IMR-90 (cell line): ENCODE measurements at regions not wholly inside any gene's neighbourhood (a gene's known extent, or its start where the extent isn't known, plus 50 kb on each side); places are given as distances from the start of the nearest gene placed in this dataset.

Experiments
- ATAC-seq: fragments of 200-7000 bp; cut with Tn5 transposase; 2 replicates; pipeline ENCODE4 v1.9.1; 2020; ENCODE audit warnings: low read depth, mild to moderate bottlenecking, moderate library complexity
- BruUV-seq: library from RNA; stranded (reverse); fragments of 400-500 nt; replicated peaks from 2 replicates; lab custom pipeline; 2021; lab: Mats Ljungman, UMichigan
- CTCF ChIA-PET: fragments of 300-600 bp; formaldehyde crosslinking; extraction: SDS; loops from one replicate; lab custom pipeline; 2021; ENCODE audit warnings: antibody characterized with exemption; lab: Yijun Ruan, JAX
- POLR2A ChIA-PET: fragments of 300-600 bp; sonication (Branson Sonifier 250); formaldehyde crosslinking; loops from one replicate; lab custom pipeline; 2022; ENCODE audit warnings: antibody characterized with exemption; ENCODE audit not compliant: unreplicated experiment; lab: Charles Lee
- DNase-seq: peaks from one replicate; pipeline ENCODE4 v3.0.0; 2013
- H2AFZ ChIP-seq: replicated peaks from 2 replicates; pipeline ENCODE3; 2013; ENCODE audit warnings: low read length, mild to moderate bottlenecking; ENCODE audit not compliant: poor library complexity
- H2AK5ac ChIP-seq: 2 replicates; pipeline ENCODE4 v1.6.1; 2013; ENCODE audit warnings: low read depth, low read length, inconsistent platforms
- H2AK9ac ChIP-seq: replicated peaks from 2 replicates; pipeline ENCODE3; 2013; ENCODE audit warnings: mild to moderate bottlenecking, low read depth, low read length, moderate library complexity; ENCODE audit not compliant: poor library complexity
- H2BK120ac ChIP-seq: 2 replicates; pipeline ENCODE4 v1.6.1; 2013; ENCODE audit warnings: low read depth, low read length, inconsistent platforms
- H2BK15ac ChIP-seq: 3 replicates; pipeline ENCODE4 v1.6.1; 2013; ENCODE audit warnings: low read depth, low read length, inconsistent platforms
- H2BK20ac ChIP-seq: 2 replicates; pipeline ENCODE4 v1.6.1; 2013; ENCODE audit warnings: low read depth, mild to moderate bottlenecking, inconsistent platforms, low read length, moderate library complexity
- H2BK5ac ChIP-seq: 2 replicates; pipeline ENCODE4 v1.6.1; 2013; ENCODE audit warnings: mild to moderate bottlenecking, low read depth, low read length, inconsistent platforms; ENCODE audit not compliant: poor library complexity, severe bottlenecking
- H3K14ac ChIP-seq: replicated peaks from 2 replicates; pipeline ENCODE4 v1.6.1; 2013; ENCODE audit warnings: low read depth, low read length, inconsistent platforms
- H3K18ac ChIP-seq: 2 replicates; pipeline ENCODE4 v1.6.1; 2013; ENCODE audit warnings: low read depth, low read length, control low read depth
- H3K23ac ChIP-seq: 2 replicates; pipeline ENCODE4 v1.6.1; 2013; ENCODE audit warnings: low read depth, low read length, inconsistent platforms
- H3K27ac ChIP-seq: 2 replicates; pipeline ENCODE4 v1.5.1; 2013; ENCODE audit warnings: mild to moderate bottlenecking, control low read depth, low read length; ENCODE audit not compliant: insufficient read depth
- H3K27me3 ChIP-seq: 2 replicates; pipeline ENCODE4 v1.6.1; 2013; ENCODE audit warnings: low read length; ENCODE audit not compliant: control insufficient read depth, insufficient read depth
- H3K36me3 ChIP-seq: 2 replicates; pipeline ENCODE4 v1.6.1; 2013; ENCODE audit warnings: low read length, mixed read lengths; ENCODE audit not compliant: control insufficient read depth, insufficient read depth
- H3K4ac ChIP-seq: 2 replicates; pipeline ENCODE4 v1.6.1; 2013; ENCODE audit warnings: low read depth, low read length, inconsistent platforms
- H3K4me1 ChIP-seq: 2 replicates; pipeline ENCODE4 v1.6.1; 2013; ENCODE audit warnings: low read length, mixed read lengths; ENCODE audit not compliant: control insufficient read depth, insufficient read depth
- H3K4me2 ChIP-seq: 2 replicates; pipeline ENCODE4 v1.6.1; 2013; ENCODE audit warnings: low read depth, mild to moderate bottlenecking, control low read depth, low read length, moderate library complexity
- H3K4me3 ChIP-seq: 2 replicates; pipeline ENCODE4 v1.5.1; 2013; ENCODE audit warnings: low read depth, mild to moderate bottlenecking, control low read depth, low read length, moderate library complexity; ENCODE audit not compliant: insufficient read depth
- H3K56ac ChIP-seq: 2 replicates; pipeline ENCODE4 v1.6.1; 2013; ENCODE audit warnings: low read length, inconsistent platforms; ENCODE audit not compliant: insufficient read depth; ENCODE audit errors: extremely low read depth
- H3K79me1 ChIP-seq, 2 experiments: 2 replicates each; pipeline ENCODE4 v1.6.1; 2013; ENCODE audit warnings: low read length in 2 of 2, inconsistent platforms in 1 of 2, low read depth in 1 of 2
- H3K9ac ChIP-seq: 2 replicates; pipeline ENCODE4 v1.6.1; 2013; ENCODE audit warnings: low read depth, low read length, control low read depth
- H3K9me1 ChIP-seq: 2 replicates; pipeline ENCODE4 v1.6.1; 2013; ENCODE audit warnings: low read length, inconsistent platforms; ENCODE audit not compliant: insufficient read depth
- H3K9me3 ChIP-seq: 2 replicates; pipeline ENCODE4 v1.6.1; 2013; ENCODE audit warnings: low read length; ENCODE audit not compliant: control insufficient read depth, insufficient read depth
- H4K20me1 ChIP-seq: 2 replicates; pipeline ENCODE4 v1.6.1; 2013; ENCODE audit warnings: low read length, inconsistent platforms; ENCODE audit not compliant: insufficient read depth
- H4K5ac ChIP-seq: 2 replicates; pipeline ENCODE4 v1.6.1; 2013; ENCODE audit warnings: mild to moderate bottlenecking, low read depth, low read length, control low read depth
- H4K8ac ChIP-seq, 2 experiments: 2 replicates each; pipeline ENCODE4 v1.6.1; 2013; ENCODE audit warnings: low read depth in 2 of 2, low read length in 2 of 2, control low read depth in 1 of 2, inconsistent platforms in 1 of 2
- H4K91ac ChIP-seq: 2 replicates; pipeline ENCODE4 v1.6.1; 2013; ENCODE audit warnings: low read depth, low read length, inconsistent platforms; ENCODE audit not compliant: insufficient read depth
- RFX5 ChIP-seq: IDR thresholded peaks from 2 replicates; pipeline ENCODE4 v1.8.0; 2012; ENCODE audit warnings: low read depth, mild to moderate bottlenecking, low read length, moderate library complexity
- WGBS, 2 experiments: methylation state at CpG; one replicate each; pipeline versions ENCODE4 v1.1.5 to v1.1.7; 2013; ENCODE audit warnings: missing lambda C conversion rate in 2 of 2; ENCODE audit not compliant: insufficient read length in 1 of 2; ENCODE audit errors: extremely low coverage in 2 of 2; 5-methylcytosine and 5-hydroxymethylcytosine counted together
- dilution Hi-C: fragments of 300-500 bp; cut with HindIII; formaldehyde crosslinking; loops from one replicate; pipeline ENCODE4 v1.14.3; 2018; ENCODE audit warnings: low sequenced_read_pairs; ENCODE audit not compliant: unreplicated experiment
- in situ Hi-C: fragments of 300-500 bp; cut with MboI; formaldehyde crosslinking; loops from 3 replicates; pipeline ENCODE4 v1.14.3; 2019; ENCODE audit warnings: low sequenced_read_pairs, inconsistent platforms, mixed read lengths
- intact Hi-C: fragments of 100-400 bp; cut with micrococcal nuclease; formaldehyde crosslinking; loops from 2 replicates; pipeline ENCODE4 v1.10.0; 2022

DNA sequence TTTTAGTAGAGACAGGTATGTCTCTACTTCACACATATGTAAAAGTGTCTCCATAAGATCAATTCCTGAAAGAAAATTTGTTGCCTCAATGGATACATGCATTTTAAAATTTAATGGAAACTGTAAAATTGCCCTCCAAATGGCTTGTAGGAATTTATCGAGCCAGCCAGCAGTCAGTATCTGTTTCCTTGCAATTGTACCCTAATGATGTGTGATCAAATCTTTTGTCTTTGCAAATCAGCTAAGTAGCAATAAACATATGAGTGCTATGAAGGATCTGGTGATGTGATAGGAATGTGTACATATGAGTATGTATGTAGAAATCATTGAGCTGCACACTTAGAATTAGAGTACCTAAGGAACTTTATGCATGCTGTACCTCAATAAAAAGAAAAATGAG lies 253.0 kb downstream of the MAFB start:
- Histone ChIP-seq H4K91ac (no peak overlapping the region), H2AFZ (no peak overlapping the region), H4K8ac (no peak overlapping the region), H3K4ac (no peak overlapping the region), H4K20me1 (no peaks in the 10 kb centered on the region), H2BK120ac (no peak overlapping the region), H3K79me1 (no peaks in the 10 kb centered on the region), H3K9ac (no peak overlapping the region), H3K4me3 (no peak overlapping the region), H3K27ac (no peak overlapping the region), H3K9me3 (no peaks in the 10 kb centered on the region), H2AK5ac (no peak overlapping the region), H3K18ac (no peak overlapping the region), H3K36me3 (no peaks in the 10 kb centered on the region), H3K4me2 (no peak overlapping the region), H3K27me3 (no peaks in the 10 kb centered on the region; the same call in 1 of the 2 replicates), H2BK15ac (no peak overlapping the region), H2BK20ac (no peak overlapping the region), H3K9me1 (no peaks in the 10 kb centered on the region), H2AK9ac (no peak overlapping the region), H3K14ac (no peak overlapping the region), H3K4me1 (no peaks in the 10 kb centered on the region), H4K5ac (no peak overlapping the region), H3K23ac (no peak overlapping the region), H3K56ac (no peak overlapping the region), H2BK5ac (no peak overlapping the region)
- ChIA-PET CTCF (no interaction called here), POLR2A (no interaction called here)
- intact Hi-C loops (no loop called here), dilution Hi-C loops (no loop called here), in situ Hi-C loops (no loop called here)
- WGBS, 2 experiments = 20% methylated on average over 1 of the region's 1 CpG; no CpG with 5 or more reads in 1 of the 2 experiments
- BruUV-seq = no TSS peak
- TF ChIP-seq RFX5 = no peak
- DNase-seq = no peak
- no peak for ATAC-seq
